ENCODE measurements at regions not wholly inside any gene's neighbourhood (a gene's known extent, or its start where the extent isn't known, plus 50 kb on each side); places are given as distances from the start of the nearest gene placed in this dataset.

DNA sequence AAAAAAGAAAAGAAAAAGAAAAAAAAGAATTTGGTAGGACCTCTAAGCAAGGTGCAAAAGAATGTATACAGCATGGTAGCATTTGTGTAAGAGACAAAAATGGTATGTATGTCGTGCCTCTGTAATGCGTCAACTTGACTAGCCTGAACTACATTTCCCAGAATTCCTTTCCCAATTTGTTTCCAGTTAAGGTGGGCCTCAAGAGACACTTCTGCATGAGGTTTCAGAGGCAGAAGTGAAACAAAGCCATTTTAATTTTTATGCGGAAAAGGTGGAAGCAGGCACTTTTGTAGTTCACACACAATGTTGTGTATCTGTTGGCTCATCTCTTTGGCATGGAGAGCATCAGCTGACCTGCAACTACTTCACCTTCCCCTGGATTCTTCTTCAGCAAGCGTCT lies 56.5 kb upstream of the PAPOLG start:
- TF ChIP-seq, protein P1, sequence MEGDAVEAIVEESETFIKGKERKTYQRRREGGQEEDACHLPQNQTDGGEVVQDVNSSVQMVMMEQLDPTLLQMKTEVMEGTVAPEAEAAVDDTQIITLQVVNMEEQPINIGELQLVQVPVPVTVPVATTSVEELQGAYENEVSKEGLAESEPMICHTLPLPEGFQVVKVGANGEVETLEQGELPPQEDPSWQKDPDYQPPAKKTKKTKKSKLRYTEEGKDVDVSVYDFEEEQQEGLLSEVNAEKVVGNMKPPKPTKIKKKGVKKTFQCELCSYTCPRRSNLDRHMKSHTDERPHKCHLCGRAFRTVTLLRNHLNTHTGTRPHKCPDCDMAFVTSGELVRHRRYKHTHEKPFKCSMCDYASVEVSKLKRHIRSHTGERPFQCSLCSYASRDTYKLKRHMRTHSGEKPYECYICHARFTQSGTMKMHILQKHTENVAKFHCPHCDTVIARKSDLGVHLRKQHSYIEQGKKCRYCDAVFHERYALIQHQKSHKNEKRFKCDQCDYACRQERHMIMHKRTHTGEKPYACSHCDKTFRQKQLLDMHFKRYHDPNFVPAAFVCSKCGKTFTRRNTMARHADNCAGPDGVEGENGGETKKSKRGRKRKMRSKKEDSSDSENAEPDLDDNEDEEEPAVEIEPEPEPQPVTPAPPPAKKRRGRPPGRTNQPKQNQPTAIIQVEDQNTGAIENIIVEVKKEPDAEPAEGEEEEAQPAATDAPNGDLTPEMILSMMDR (IDR thresholded peaks at IDR 0.05; ENCODE audit: low read depth, low read length): no peak
- TF ChIP-seq EZH2phosphoT487 (IDR thresholded peaks at IDR 0.05; ENCODE audit: low read depth): no peak
